GM21786 (cell line): ENCODE measurements at regions not wholly inside any gene's neighbourhood (a gene's known extent, or its start where the extent isn't known, plus 50 kb on each side); places are given as distances from the start of the nearest gene placed in this dataset.

Experiments used
- ATAC-seq: cut with Tn5 transposase; IDR thresholded peaks from one replicate; pipeline ENCODE4 v1.9.1; 2021; ENCODE audit not compliant: unreplicated experiment

DNA sequence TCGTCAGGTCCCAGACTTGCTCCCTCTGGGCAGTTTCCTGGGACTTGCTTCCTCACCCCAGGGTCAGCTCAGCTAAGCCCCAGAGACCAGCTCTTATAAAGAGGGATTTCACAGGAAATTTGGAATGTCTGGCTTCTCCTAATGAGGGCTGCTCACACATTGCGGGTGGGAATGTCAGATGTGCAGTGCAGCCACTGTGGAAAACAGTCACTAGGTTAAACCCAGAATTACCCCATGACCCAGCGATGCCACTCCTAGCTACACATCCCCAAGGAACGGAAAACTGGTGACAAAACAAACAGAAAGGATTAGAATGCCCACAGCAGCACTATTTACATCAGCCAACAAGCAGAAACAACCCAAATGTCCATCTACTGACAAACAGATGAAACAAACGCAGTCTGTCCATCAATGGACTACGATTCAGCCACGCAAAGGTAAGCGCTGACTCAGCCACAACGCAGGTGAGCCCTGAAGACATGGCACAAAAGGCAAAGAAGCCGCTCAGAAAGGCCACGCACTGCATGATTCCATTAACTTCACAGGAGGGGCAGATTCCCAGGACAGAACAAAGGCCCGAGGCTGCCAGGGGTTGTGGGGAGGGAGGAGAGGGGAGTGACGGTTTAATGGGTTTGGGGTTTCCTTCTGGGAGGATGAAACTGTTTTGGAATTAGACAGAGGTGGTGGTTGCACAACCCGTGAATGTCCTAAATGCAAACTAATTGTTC is 63.0 kb downstream of the NCOR2 start:
- no peak for ATAC-seq

DNA sequence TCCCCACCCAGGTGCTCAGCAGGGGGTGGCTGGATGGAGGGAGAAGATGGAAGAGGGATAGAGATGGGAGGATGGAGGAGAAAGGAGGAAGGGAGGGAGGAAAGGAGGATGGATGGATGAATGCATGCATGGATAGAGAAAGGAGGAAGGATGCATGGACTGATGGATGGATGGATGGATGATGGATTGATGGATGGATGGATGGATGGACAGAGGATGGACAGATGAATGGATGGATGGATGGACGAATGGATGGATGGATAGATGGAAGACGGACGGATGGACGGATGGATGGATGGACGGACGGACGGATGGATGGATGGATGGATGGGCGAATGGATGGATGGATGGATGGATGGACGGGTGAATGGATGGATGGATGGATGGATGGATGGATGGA is 64.1 kb downstream of the NCOR2 start:
- no peak for ATAC-seq

DNA sequence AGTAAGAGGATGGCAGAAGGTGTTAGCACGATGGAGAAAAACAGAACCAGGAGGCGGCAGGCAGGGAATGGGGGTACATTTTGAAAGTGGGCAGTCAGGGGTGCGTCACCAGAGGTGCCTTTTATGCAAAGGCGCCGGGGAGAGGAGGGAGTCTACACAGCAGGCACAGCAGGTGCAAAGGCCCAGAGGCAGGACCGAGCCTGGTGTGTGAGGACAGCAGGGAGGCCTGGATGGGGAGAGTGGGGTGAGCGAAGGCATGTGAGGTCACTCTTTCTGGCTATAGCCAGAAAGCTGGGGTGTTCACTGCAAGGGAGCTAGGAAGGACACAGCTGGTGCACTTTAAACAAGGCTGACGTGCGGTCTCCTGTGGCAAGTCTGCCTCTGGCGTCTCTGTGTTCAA is 65.0 kb downstream of the NCOR2 start:
- no peak for ATAC-seq

DNA sequence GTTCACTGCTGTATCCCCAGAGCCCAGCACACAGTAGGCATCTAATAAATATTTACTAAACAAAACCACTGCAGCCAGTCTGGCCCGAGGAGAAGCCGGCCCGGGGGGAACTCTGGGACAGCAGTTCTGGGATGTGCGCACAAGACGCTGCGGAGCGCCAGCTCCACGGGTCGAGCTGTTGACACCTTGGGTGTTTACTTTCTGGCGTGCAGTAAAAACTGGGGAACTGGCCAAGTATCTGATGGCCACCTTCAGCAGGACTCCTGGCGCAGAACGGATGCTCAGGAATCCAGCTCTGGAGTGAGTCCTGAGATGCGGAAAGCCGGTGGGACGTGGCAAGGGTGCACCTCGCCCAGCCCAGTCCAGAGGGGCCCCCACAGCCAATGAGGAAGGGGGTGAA is 65.6 kb downstream of the NCOR2 start:
- no peak for ATAC-seq

DNA sequence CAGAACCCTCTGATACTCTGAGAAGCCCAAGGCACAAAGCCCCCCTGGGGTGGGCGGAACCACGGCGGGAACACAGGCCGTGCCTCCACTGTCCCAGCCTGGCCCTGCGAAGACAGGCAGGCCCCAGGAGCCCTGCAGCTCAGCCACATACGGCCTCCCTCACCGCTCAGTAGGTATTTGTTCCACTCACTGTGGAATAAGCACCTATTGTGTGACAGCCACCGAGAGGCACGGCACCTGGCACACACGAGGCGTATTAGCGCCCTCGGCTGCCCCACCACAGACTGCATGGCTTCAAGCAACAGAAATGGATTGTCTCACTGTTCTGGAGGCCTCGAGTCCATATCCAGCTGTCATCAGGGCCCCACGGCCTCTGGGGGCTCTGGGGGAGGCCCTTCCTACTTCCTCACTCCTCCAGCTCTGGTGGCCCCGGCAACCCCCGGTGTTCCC is 66.3 kb downstream of the NCOR2 start:
- ATAC-seq: no peak

DNA sequence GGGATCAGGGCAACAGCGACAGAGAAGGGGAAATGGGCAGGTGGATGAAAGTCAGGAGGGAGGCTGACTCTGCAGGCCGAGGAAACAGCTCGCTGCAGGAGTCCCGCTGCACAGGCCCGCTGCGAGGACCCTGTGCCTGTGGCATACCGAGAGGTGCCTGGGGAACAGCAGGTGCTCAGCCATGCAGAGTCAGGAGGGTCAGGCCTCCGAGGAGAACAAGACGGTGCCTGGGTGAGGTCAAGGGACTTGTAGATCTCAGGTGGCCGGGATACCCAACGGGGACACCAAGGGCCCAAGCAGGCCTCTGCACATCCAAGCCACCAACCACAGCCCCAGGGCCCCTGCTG is 67.5 kb downstream of the NCOR2 start:
- ATAC-seq: no peak

DNA sequence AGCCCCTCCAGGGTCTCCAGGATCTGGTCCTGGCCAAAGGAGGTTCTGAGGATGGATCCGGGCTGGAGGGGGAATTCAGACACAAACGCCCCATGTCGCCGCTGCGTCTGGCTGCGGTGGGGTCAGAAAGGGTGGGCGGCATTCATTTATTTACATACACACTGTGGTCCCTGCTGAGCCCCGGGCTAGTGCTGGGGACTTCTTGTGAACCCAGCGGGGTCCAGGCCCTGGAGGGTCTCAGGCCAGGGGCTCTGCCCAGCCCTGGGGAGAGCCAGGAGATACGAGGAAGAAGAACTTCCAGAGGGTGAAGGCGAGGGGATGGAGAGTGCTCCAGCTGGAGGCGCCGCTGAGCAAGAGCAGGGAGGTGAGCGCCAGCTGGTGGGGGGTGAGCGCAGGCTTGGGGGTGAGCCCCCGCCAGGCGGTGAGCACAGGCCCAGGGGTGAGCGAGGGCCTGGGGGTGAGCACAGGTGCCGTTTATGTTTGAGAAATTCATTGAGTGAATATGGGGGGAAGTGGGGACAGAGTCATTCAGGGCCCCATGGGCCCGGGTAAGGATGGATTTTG is 68.1 kb downstream of the NCOR2 start:
- no peak for ATAC-seq

DNA sequence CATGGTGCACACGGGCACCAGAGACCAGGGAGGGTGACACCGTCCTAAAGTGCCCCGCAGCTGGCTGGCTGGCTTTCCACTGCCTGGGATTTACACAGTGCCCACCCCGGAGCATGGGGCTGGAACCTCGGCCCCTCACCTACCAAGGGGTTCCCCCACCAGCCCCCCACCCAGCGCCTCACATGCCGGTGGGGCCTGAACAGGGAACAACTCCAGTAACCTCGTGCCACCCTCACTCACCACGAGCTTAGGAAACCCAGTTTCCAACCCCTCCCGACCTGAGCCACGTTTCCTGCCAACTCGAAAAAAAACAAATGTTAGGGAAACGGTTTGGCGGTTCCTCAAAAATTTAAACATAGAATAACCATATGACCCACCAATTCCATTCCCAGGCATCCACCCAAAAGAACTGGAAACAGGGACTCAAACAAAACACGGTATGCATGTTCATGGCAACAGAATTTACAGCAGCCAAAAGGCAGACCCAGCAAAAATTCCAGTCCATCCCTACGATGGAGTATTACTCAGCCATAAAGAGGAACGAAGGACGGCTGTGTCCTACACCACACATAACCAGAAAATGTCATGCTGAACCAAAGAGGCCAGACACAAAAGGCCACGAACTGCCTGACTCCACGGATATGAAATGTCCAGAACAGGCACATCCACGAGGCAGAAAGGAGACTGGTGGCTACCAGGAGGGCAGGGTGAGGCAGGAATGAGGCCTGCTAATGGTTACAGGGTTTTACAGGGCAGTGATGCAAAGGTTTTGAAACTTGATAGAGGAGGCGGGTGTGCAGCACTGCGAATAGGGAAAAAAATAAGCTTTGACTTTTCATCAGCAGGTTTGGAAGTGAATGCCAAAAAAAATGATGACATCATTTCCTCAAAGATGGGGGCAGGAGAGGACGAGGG is 68.9 kb downstream of the NCOR2 start:
- no peak for ATAC-seq

DNA sequence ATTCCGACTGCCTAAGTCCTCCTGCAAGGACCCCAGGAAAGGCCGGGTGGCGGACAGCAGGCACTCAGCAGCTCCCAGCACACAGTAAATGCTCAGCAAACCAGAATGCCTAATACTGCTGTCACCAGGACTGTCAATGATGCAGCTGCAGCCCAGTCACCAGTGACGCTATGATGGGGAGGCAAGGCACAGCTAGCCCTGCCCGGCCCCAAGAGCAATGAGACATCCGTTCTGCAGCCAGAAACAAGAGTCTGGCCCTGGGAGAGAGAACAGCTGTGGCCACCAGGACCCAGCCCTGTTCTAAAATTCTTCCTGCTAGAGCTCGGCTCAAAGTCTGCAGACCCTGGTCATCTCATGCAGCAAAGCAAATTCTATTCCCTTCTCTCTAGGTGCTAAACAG is 69.8 kb downstream of the NCOR2 start:
- no peak for ATAC-seq

DNA sequence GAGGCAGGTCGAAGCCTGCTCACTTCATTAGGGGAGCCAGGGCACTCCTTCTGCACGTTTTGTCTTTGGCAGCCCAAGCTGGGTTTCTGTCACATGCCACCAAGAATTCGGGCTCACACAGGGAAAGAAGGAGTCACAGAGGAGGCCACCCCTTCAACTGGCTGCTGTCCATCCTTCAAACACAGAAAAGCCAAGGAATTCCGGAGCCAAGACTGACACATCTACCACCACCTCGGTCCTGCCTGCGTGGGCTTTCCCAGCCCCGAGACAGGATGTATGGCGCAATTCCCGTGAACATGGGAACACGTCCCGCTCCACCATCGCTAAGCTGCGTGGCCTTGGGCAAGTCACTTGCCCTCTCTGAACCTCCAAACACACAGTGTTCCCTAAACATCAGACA is 70.4 kb downstream of the NCOR2 start:
- no peak for ATAC-seq

DNA sequence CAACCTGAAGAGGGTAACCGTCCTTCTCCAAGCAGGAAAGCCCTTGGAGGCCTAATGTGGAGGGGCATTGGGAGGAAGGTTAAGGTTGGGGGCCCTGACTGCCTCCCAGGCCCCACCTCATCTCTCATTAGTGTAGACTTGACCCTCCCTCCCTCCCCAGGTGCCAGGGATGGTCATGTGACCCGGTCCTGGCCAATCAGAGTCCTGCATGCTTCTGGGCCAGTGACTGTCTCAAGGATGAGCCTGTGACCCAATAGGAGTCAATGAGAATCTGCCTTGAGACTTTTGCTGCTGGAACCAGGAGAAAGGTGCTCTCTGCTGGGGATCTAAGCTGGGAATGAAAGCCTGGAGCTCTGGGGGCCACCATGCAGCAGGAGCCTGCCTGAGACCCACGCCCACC is 70.8 kb downstream of the NCOR2 start:
- no peak for ATAC-seq

DNA sequence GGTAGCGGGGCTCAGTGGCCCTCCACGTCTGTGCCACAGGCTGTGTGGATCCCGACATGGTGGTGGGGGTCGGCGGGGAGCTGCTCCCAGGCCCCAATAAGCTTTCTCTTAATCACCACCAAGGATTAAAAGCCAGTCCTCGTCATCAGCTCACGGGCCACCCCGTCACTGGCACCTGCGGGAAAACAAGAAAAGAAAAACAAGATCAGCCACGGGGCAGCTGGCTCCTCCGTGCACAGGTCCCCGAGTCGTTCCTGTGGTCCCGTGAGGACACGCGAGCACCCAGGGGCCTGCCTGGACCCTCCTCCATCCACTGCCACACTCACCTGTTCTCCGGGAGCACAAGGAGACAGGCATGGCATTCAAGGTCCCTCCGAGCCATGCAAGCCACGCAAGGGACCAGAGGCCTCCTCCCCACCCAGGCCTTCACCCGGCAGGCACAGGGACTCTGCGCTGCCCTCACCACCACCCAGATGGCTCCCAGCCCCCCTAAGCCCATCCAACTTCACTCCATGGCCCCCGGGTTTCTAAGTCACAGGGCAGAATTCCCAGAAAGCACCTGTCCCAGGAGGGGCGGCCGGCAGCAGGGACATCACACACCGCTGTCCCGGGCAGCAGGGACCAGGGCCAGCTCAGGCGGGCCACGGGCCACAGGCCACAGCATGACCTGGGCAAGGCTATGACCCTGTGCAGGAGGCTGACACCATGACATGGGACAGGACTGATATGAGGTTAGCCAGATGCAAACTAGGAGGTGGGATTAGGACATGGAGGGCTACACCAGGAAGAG is 72.0 kb downstream of the NCOR2 start:
- ATAC-seq: no peak

DNA sequence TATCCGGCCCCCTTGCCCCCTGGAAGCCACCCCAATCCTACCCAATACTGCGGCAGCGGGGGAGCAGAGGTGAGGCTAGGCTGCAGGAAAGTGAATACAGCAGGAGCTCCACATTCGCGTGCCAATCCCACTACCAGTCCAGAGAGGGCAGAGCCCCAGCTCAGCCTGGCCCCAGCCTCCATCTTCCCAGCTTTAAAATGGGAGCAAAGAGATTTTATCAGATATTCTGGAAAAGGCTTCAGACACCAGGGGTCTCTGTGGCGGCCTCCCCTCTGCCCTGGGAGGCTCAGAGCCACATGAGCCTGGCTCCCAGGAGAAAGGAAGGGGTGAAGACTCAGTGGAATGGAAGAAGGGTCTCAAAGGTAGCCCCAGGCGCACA is 72.7 kb downstream of the NCOR2 start:
- ATAC-seq: no peak

DNA sequence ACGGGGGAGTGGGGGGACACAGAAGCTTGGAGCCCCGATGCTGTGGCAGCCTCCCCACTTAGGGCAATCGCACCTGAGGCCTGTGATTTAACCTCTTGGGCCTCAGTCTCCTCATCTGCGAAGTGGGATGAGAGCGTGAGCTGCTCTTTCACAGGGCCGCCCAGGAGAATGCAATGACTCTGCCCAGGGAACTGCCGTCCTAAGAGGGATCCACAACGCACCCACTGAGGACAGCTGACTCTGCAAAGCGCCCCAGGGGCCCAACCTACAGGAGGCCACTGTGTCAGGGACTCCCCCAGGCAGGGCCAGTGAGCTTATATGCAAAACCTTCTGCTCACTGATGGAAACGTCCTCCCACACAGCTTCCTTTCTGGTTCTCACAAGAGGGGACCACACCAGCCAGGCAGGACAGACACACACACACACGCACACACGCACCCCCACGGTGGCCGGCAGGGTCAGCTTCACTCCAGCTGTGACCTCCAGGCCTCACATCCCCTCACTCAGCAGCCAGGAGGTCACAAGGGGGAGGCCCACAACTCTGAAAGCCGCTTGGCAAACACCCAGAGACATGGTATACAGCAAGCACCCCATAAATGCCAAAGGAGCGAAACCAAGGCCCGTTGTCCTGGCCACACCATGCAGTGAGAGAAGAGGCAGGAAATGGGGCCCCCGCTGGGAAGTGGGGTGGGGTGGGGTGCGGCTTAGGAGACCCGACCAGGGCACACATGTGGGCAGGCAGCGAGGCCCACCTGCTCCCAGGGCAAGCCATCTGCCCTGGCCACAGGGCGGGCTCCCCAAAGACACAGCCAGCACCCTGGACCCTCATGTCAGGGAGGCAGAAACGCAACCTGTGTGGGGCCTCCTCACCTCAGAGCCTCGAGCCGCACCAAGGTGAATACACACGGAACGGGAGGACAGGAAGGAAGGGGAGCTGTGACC is 73.3 kb downstream of the NCOR2 start:
- ATAC-seq: peak; percentile 96

DNA sequence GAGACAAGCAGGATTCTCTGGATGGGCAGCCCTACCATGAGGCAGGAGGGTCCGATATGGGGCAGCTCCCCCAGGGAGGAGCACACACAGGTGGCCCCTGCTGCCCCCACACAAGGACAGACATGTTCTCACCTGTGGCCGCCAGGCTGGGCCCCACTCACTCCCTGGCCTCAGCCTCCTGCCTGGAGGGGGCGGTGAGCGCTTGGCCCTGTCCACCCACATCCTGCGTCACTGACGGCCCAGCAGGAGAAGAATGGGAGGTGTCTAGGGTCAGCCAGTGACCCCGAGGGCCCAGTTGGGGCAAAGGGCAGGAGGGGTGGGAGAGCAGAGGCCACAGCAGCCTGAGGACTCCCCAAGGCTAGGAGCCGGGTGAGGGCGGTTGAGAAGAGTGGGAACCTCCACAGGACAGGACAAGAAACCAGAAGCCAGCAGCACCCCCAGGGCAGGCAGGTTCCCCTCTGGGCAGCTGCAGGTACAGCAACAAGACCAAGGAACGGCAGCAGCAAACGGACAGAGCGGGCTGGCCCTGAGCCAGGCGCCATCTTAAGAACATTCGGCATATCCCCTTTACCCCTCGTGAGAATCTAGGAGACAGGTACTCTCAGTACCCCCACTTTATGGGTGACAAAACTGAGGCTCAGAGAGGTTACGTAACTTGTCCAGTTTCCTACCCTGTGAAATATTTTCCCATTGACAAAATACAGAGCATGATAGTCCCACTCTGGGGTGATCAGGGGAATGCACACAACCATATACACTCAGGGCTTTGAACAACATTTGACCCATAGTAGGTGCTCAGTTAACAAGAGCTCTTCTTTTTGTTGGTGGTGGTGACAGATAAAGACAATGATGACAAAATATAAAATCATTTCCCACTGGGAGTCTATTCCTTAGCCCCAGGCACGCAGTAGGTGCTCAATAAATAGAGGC is 74.3 kb downstream of the NCOR2 start:
- ATAC-seq: no peak

DNA sequence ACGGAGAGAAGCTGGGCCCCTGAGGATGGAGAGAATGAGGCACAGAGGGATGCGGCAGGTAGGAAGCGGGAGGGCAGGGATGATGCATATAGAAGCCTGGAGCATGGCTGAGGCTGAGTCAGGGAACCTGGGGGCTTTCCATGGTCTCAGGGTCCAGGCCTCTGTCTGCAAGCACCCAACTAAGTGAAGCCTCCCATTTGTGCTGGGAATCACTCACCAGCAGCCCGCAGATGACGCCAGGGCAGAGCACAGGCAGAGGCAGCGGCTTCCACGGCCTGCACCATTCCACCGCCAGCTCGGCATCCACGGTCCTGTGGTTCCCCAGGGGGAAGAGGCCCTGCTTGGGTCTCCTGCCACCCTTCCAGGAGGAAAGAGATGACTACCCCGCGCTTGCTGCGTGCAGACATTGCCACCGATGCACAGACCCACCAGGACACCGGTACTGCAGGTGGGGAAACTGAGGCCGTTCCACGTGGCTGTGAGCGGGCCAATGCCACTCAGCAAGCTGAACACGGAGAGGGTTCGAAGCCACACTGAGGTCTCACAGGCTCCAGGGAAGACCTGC is 75.5 kb downstream of the NCOR2 start:
- no peak for ATAC-seq

DNA sequence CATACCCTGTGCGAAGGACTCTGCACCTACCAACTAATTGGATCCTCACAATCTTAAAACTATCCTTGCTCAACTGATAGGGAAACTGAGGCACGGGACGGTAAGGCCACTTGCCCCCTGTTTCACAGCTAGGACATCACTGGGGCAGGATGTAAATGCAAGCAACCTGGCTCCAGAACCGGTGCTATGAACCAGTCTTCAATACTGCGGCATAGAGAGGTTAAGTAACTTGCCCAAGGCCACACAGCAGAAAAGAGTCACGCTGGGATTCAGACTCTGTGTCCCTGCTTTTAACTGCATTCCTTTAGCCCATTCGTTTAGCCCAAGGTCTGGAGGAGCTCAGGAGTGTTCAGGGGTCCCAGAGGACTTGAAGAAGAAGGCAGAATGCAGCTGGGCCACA is 76.1 kb downstream of the NCOR2 start:
- no peak for ATAC-seq

DNA sequence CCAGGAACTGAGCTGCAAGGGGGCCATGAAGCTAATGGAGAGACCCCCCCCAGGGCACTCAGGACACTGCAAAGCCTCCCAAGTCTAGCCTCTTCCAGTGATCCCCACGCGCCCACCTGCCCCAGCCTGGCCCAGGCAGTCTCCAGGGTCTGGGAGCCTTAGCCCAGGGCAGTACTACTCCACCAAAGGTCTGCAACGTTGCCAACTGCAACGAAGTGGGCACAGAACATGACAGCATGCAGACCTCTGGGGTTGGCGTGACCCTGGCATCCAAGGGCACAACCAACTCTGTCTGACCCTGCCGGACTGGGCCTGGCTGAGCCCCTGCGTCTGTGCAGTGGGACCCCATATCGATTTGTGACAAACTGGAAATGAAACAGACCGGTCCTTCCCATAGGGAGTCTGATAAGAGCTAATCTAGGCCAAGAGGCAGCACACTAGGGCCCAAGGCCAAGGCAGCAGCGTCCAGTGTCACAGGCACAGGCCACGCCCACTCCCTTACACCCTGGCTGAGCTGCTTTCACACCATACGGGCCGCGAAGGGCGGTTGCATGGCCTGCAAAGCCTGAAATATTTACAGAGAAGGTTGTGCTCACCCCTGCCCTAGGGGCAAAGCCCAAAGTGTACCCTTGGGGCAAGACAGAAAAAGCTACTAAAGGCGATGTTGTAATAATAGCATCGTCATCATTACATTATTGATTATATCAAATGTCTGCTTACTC is 76.7 kb downstream of the NCOR2 start:
- no peak for ATAC-seq
